Panc1 (cell line): ENCODE measurements at regions not wholly inside any gene's neighbourhood (a gene's known extent, or its start where the extent isn't known, plus 50 kb on each side); places are given as distances from the start of the nearest gene placed in this dataset.
A peak's percentile ranks its signal among the peaks of the same experiment; 100 is the strongest.

Source experiments
- ATAC-seq: fragments of 200-7000 bp; cut with Tn5 transposase; 2 replicates; pipeline ENCODE4 v1.9.1; 2020; ENCODE audit warnings: mild to moderate bottlenecking, moderate library complexity
- BruUV-seq: library from RNA; stranded (reverse); fragments of 400-500 nt; replicated peaks from 2 replicates; lab custom pipeline; 2021; lab: Mats Ljungman, UMichigan
- CTCF ChIA-PET: fragments of 300-600 bp; sonication (Branson Sonifier 250); formaldehyde crosslinking; loops from one replicate; lab custom pipeline; 2022; ENCODE audit warnings: antibody characterized with exemption; lab: Charles Lee
- POLR2A ChIA-PET: fragments of 300-600 bp; sonication (Branson Sonifier 250); formaldehyde crosslinking; loops from one replicate; lab custom pipeline; 2022; ENCODE audit warnings: antibody characterized with exemption; lab: Charles Lee
- DNase-seq: peaks from one replicate; pipeline ENCODE4 v3.0.0-alpha.2; 2010; ENCODE audit warnings: low read depth, low spot score
- H3K27ac ChIP-seq: 2 replicates; pipeline ENCODE4 v1.5.1; 2011; ENCODE audit warnings: mild to moderate bottlenecking, low read length, inconsistent platforms
- H3K27me3 ChIP-seq: fragments of 200-500 bp; sonication (Bioruptor generic); 2 replicates; pipeline ENCODE4 v1.6.0; 2014; ENCODE audit warnings: low read length, inconsistent platforms; ENCODE audit not compliant: control insufficient read depth, insufficient read depth
- H3K36me3 ChIP-seq: fragments of 200-500 bp; sonication (Bioruptor generic); 2 replicates; pipeline ENCODE4 v1.5.1; 2014; ENCODE audit warnings: inconsistent platforms, mild to moderate bottlenecking, low read length, moderate library complexity; ENCODE audit not compliant: control insufficient read depth, insufficient read depth
- H3K4me1 ChIP-seq: 2 replicates; pipeline ENCODE4 v1.5.1; 2011; ENCODE audit warnings: inconsistent platforms, mild to moderate bottlenecking, low read length, moderate library complexity; ENCODE audit not compliant: control insufficient read depth, insufficient read depth
- H3K4me3 ChIP-seq, 2 experiments: 2 replicates each; pipeline ENCODE4 v1.5.1; 2011 to 2012; ENCODE audit warnings: low read depth in 2 of 2, low read length in 2 of 2, mild to moderate bottlenecking in 2 of 2, inconsistent platforms in 1 of 2, moderate library complexity in 1 of 2
- H3K9me3 ChIP-seq: fragments of 200-500 bp; sonication (Bioruptor generic); 2 replicates; pipeline ENCODE4 v1.5.1; 2014; ENCODE audit warnings: low read depth, mild to moderate bottlenecking, inconsistent platforms, low read length, moderate library complexity; ENCODE audit not compliant: control insufficient read depth, insufficient read depth
- POLR2AphosphoS5 ChIP-seq: IDR thresholded peaks from 2 replicates; pipeline ENCODE4 v1.6.1; 2012; ENCODE audit warnings: mild to moderate bottlenecking, low read depth, low read length, moderate library complexity
- SIN3A ChIP-seq: IDR thresholded peaks from 2 replicates; pipeline ENCODE4 v1.6.1; 2012; ENCODE audit warnings: low read depth, mild to moderate bottlenecking, low read length, moderate library complexity, borderline replicate concordance; ENCODE audit not compliant: insufficient read depth
- TCF7L2 ChIP-seq: IDR thresholded peaks from 2 replicates; pipeline ENCODE4 v1.6.1; 2011; ENCODE audit warnings: mild to moderate bottlenecking, low read depth, low read length, inconsistent platforms
- in situ Hi-C: cut with HindIII; loops from 2 replicates; pipeline ENCODE4 v1.10.0; 2016; ENCODE audit warnings: low sequenced_read_pairs, low pct_unique_long_range_greater_than_20kb
- intact Hi-C: fragments of 100-400 bp; cut with micrococcal nuclease; formaldehyde crosslinking; loops from one replicate; pipeline ENCODE4 v1.10.0; 2022; ENCODE audit not compliant: unreplicated experiment
- TF ChIP-seq, protein P1 (sequence below), 2 experiments: IDR thresholded peaks; 2 replicates each; pipeline ENCODE4 v1.6.1; 2011 to 2012; ENCODE audit warnings: low read depth in 2 of 2, control low read depth in 1 of 2, low read length in 1 of 2, mild to moderate bottlenecking in 1 of 2, moderate library complexity in 1 of 2; ENCODE audit not compliant: insufficient read depth in 1 of 2
- TF ChIP-seq, protein P2 (sequence below): fragments of 450-650 bp; IDR thresholded peaks from 2 replicates; pipeline ENCODE4 v1.5.1; 2017; ENCODE audit warnings: mild to moderate bottlenecking

DNA sequence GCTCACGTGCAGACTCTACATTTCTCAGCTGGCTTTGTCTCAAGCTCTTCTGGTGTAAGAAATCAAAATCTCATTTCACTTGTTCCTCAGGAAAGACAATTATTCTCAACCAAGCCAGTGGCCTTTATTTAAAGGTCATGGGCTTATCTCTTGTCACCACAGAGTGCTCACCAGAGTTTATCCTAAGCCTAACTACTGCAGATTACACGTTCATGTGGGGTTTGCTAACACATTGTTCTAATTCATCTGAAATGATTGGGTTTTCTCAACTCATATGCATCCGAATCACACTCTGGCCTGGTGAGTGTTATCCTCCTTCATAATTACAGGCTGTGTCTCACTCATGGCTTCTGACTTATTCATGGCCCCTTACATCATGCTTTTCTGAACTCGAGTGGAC, 83.3 kb upstream of the TSC22D2 start:
- intact Hi-C loops = no loop called here

DNA sequence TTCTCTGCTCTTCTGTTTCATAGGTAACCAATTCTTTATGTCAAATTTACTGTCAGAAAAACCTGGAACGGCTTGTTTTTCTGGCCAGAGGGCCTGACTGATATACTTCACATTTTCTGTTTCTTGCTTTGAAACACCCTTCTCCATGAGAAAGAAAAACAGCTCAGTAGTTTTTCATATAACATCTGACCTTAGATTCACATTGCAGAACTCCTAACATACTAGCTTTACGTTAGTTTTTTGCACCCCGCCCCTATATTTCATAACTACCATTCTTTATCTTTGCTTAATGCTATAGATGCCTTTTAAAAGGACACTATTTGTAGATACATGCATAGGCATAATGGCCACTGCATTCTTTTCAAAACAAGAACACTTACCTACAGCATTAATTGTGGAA, 83.9 kb upstream of the TSC22D2 start:
- Histone ChIP-seq H3K4me1 (peaks cover 9% of the 10 kb centered on the region; the same call in 1 of the 2 replicates), H3K36me3 (no peaks in the 10 kb centered on the region), H3K4me3 (no peak overlapping the region), H3K9me3 (no peaks in the 10 kb centered on the region; the same call in 1 of the 2 replicates), H3K27me3 (no peaks in the 10 kb centered on the region), H3K27ac (peak overlapping the region; percentile 37; the same call in 1 of the 2 replicates)
- ATAC-seq = no peak
- BruUV-seq = no TSS peak
- ChIA-PET POLR2A (interaction anchor here (1.0 kb wide), 1 partner anchor 12 kb away, joined by 3 read pairs; no protein-coding TSS in a partner anchor), CTCF (no interaction called here)
- no peak for DNase-seq
- intact Hi-C loops (no loop called here), in situ Hi-C loops (no loop called here)
- TF ChIP-seq, protein P1, sequence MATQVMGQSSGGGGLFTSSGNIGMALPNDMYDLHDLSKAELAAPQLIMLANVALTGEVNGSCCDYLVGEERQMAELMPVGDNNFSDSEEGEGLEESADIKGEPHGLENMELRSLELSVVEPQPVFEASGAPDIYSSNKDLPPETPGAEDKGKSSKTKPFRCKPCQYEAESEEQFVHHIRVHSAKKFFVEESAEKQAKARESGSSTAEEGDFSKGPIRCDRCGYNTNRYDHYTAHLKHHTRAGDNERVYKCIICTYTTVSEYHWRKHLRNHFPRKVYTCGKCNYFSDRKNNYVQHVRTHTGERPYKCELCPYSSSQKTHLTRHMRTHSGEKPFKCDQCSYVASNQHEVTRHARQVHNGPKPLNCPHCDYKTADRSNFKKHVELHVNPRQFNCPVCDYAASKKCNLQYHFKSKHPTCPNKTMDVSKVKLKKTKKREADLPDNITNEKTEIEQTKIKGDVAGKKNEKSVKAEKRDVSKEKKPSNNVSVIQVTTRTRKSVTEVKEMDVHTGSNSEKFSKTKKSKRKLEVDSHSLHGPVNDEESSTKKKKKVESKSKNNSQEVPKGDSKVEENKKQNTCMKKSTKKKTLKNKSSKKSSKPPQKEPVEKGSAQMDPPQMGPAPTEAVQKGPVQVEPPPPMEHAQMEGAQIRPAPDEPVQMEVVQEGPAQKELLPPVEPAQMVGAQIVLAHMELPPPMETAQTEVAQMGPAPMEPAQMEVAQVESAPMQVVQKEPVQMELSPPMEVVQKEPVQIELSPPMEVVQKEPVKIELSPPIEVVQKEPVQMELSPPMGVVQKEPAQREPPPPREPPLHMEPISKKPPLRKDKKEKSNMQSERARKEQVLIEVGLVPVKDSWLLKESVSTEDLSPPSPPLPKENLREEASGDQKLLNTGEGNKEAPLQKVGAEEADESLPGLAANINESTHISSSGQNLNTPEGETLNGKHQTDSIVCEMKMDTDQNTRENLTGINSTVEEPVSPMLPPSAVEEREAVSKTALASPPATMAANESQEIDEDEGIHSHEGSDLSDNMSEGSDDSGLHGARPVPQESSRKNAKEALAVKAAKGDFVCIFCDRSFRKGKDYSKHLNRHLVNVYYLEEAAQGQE (IDR thresholded peaks at IDR 0.05; ENCODE audit: insufficient read depth in 1 of 2, low read depth in 2 of 2, low read length in 1 of 2) = no peak

More for the DNA sequence above, 83.3 kb upstream of the TSC22D2 start:
- in situ Hi-C loops = no loop called here
- Histone ChIP-seq H3K27me3 (no peaks in the 10 kb centered on the region), H3K27ac (peak overlapping the region; percentile 36; the same call in 1 of the 2 replicates), H3K4me3 (no peak overlapping the region), H3K9me3 (no peaks in the 10 kb centered on the region; the same call in 1 of the 2 replicates), H3K4me1 (peaks cover 3% of the 10 kb centered on the region; the same call in 1 of the 2 replicates), H3K36me3 (no peaks in the 10 kb centered on the region)
- BruUV-seq = no TSS peak
- DNase-seq (no peak), ATAC-seq (no peak)
- TF ChIP-seq SIN3A = no peak
- TF ChIP-seq, protein P2, sequence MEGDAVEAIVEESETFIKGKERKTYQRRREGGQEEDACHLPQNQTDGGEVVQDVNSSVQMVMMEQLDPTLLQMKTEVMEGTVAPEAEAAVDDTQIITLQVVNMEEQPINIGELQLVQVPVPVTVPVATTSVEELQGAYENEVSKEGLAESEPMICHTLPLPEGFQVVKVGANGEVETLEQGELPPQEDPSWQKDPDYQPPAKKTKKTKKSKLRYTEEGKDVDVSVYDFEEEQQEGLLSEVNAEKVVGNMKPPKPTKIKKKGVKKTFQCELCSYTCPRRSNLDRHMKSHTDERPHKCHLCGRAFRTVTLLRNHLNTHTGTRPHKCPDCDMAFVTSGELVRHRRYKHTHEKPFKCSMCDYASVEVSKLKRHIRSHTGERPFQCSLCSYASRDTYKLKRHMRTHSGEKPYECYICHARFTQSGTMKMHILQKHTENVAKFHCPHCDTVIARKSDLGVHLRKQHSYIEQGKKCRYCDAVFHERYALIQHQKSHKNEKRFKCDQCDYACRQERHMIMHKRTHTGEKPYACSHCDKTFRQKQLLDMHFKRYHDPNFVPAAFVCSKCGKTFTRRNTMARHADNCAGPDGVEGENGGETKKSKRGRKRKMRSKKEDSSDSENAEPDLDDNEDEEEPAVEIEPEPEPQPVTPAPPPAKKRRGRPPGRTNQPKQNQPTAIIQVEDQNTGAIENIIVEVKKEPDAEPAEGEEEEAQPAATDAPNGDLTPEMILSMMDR = no peak
- TF ChIP-seq, protein P1 (IDR thresholded peaks at IDR 0.05; ENCODE audit: insufficient read depth in 1 of 2, low read depth in 2 of 2, low read length in 1 of 2) = no peak
- no peak for TF ChIP-seq POLR2AphosphoS5
- no peak for TF ChIP-seq TCF7L2
- CTCF ChIA-PET = no interaction called here
- POLR2A ChIA-PET = no interaction called here
